ENCODE measurements at regions not wholly inside any gene's neighbourhood (a gene's known extent, or its start where the extent isn't known, plus 50 kb on each side); places are given as distances from the start of the nearest gene placed in this dataset.
A peak's percentile ranks its signal among the peaks of the same experiment; 100 is the strongest.

DNA sequence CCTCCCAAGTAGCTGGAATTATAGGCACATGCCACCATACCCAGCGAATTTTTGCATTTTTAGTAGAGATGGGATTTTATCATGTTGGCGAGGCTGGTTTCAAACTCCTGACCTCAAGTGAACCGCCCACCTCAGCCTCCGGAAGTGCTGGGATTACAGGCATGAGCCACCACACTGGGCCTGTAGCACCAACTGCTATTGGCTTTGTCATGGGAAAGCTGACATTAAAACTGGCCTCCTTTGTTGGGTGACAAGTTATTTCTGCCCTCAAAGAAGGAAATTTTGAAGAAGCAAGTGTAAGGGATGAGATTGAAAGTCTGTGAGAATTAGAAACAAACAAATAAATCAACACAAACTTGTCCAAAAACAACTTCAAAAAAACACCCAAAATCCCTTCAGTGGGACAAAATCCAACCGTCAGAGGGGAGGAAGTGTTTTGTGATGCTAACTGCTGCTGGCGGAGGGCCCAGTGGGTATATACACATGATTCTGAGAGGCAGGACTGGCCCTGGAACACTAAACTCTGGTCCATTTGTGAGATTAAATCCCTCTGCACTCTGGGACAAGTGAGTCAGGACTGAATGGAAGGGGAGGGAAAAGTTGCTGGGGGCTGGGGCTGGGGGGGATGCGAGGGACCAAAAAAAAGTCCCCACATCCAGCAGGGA lies 87.5 kb upstream of the NAA20 start:
- no peak overlapping the region for H3K4me3 ChIP-seq (ENCODE audit: low read depth, low read length)
- in situ Hi-C loops (cut with HindIII; ENCODE audit: low sequenced_read_pairs), result no loop called here
- TF ChIP-seq, protein P1, sequence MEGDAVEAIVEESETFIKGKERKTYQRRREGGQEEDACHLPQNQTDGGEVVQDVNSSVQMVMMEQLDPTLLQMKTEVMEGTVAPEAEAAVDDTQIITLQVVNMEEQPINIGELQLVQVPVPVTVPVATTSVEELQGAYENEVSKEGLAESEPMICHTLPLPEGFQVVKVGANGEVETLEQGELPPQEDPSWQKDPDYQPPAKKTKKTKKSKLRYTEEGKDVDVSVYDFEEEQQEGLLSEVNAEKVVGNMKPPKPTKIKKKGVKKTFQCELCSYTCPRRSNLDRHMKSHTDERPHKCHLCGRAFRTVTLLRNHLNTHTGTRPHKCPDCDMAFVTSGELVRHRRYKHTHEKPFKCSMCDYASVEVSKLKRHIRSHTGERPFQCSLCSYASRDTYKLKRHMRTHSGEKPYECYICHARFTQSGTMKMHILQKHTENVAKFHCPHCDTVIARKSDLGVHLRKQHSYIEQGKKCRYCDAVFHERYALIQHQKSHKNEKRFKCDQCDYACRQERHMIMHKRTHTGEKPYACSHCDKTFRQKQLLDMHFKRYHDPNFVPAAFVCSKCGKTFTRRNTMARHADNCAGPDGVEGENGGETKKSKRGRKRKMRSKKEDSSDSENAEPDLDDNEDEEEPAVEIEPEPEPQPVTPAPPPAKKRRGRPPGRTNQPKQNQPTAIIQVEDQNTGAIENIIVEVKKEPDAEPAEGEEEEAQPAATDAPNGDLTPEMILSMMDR (IDR thresholded peaks at IDR 0.05; ENCODE audit: low read depth, low read length), result no peak
- no peak for DNase-seq (ENCODE audit: low read depth, low spot score)

GRCh38 chr20:19930426-19930825 lies 86.7 kb upstream of the NAA20 start:
- no peak overlapping the region for H3K4me3 ChIP-seq (ENCODE audit: low read depth, low read length)
- no peak for DNase-seq (ENCODE audit: low read depth, low spot score)
- in situ Hi-C loops (cut with HindIII; ENCODE audit: low sequenced_read_pairs), result no loop called here
- TF ChIP-seq, protein P1 (IDR thresholded peaks at IDR 0.05; ENCODE audit: low read depth, low read length), result no peak

- DNase-seq (ENCODE audit: low read depth, low spot score), result peak; percentile 76
- in situ Hi-C loops (cut with HindIII; ENCODE audit: low sequenced_read_pairs), result no loop called here
Observed at GRCh38 chr20:19932170-19932667, 84.9 kb upstream of the NAA20 start.

DNA sequence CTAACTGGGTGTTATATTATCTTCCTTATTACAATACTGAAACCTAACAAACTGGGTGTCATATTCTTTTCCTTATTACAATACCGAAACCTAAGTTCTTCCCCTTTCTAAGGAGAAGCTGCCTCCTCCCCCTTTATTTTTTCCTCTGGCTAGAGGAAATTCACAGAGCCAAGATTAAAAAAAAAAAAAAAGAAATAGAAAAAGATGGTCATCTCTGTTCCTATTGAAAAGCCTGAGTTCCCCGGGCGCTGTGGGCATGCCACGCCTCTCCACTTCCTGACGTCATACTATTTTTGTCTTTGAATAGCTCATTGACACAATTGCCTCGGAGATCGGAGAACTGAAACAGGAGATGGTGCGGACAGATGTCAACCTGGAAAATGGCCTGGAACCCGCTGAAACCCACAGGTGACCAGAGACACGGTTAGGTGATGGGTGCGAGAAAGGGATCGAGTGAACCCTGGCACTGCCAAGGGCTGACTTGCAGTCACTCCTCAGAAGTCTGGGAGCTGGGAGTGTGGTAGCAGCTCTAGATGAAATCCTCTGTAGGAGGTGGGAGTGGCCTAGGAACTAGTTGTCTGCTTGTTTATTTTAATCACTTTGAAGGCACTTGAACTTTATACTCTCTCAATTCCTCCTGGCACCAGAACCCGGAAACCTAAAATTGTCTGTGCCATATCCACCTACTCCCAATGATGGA lies 82.2 kb upstream of the NAA20 start:
- no peak overlapping the region for H3K4me3 ChIP-seq (ENCODE audit: low read depth, low read length)
- TF ChIP-seq, protein P1 (IDR thresholded peaks at IDR 0.05; ENCODE audit: low read depth, low read length), result no peak
- in situ Hi-C loops (cut with HindIII; ENCODE audit: low sequenced_read_pairs), result no loop called here
- no peak for DNase-seq (ENCODE audit: low read depth, low spot score)

More at GRCh38 chr20:19932170-19932667, 84.9 kb upstream of the NAA20 start:
- H3K4me3 ChIP-seq (ENCODE audit: low read depth, low read length), result no peak overlapping the region
- TF ChIP-seq, protein P1 (IDR thresholded peaks at IDR 0.05; ENCODE audit: low read depth, low read length), result no peak

- H3K4me3 ChIP-seq (ENCODE audit: low read depth, low read length), result no peak overlapping the region
- TF ChIP-seq, protein P1 (IDR thresholded peaks at IDR 0.05; ENCODE audit: low read depth, low read length), result no peak
- in situ Hi-C loops (cut with HindIII; ENCODE audit: low sequenced_read_pairs), result no loop called here
- DNase-seq (ENCODE audit: low read depth, low spot score), result no peak
Observed at GRCh38 chr20:19935842-19936241, 81.3 kb upstream of the NAA20 start.

DNA sequence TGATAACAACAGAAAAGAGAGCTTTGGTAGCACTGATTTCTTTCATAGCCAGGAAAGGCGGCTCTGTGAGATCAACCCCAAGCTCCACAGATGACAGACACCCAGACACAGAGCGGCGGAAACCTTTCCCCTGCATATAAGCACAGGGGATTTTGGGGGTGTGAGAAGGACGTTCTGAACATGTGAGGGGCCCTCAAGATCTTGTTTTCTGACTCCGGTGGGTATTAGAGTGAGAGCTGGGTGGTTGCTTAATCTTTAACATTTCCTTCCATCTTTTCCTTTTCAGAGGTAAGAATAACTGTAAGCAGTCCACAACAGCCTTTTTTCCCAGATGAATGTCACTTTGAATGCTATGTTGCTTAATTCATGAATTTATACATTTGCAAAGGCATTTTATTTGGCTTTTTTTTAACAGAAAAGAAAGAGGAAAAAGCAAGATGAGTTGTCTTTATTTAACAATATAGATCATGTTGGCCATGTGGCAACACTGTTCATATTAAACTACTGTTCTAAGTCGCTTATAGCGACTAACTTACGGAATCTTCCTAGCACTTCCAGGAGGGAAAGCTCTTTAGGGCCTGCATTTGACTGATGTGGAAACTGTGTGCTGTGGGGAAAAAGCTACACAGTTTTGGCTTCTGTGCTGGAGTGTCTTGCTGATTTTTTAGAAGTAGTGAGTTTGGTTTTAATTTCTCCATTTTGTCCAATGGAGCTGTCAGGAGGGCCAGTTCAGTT lies 80.5 kb upstream of the NAA20 start:
- in situ Hi-C loops (cut with HindIII; ENCODE audit: low sequenced_read_pairs), result no loop called here
- DNase-seq (ENCODE audit: low read depth, low spot score), result no peak
- no peak overlapping the region for H3K4me3 ChIP-seq (ENCODE audit: low read depth, low read length)
- TF ChIP-seq, protein P1 (IDR thresholded peaks at IDR 0.05; ENCODE audit: low read depth, low read length), result no peak
